ENCODE measurements at regions not wholly inside any gene's neighbourhood (a gene's known extent, or its start where the extent isn't known, plus 50 kb on each side); places are given as distances from the start of the nearest gene placed in this dataset.

DNA sequence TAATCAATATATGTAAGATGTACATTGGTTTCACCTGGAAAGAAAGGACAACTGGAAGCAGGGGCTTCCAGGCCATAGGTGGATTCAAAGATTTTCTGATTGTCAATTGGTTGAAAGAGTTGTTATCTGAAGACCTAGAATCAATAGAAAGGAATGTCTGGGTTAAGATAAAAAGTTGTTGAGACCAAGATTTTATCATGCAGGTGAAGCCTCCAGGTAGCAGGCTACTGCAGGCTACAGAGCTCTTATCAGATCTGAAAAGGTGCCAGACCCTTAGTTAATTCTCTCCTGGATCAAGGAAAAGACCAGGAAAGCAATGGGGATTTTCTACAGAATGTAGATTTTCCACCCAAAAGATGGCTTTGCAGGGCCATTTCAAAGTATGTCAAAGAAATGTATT lies 487.2 kb downstream of the BTBD3 start:
- TF ChIP-seq, protein P1, sequence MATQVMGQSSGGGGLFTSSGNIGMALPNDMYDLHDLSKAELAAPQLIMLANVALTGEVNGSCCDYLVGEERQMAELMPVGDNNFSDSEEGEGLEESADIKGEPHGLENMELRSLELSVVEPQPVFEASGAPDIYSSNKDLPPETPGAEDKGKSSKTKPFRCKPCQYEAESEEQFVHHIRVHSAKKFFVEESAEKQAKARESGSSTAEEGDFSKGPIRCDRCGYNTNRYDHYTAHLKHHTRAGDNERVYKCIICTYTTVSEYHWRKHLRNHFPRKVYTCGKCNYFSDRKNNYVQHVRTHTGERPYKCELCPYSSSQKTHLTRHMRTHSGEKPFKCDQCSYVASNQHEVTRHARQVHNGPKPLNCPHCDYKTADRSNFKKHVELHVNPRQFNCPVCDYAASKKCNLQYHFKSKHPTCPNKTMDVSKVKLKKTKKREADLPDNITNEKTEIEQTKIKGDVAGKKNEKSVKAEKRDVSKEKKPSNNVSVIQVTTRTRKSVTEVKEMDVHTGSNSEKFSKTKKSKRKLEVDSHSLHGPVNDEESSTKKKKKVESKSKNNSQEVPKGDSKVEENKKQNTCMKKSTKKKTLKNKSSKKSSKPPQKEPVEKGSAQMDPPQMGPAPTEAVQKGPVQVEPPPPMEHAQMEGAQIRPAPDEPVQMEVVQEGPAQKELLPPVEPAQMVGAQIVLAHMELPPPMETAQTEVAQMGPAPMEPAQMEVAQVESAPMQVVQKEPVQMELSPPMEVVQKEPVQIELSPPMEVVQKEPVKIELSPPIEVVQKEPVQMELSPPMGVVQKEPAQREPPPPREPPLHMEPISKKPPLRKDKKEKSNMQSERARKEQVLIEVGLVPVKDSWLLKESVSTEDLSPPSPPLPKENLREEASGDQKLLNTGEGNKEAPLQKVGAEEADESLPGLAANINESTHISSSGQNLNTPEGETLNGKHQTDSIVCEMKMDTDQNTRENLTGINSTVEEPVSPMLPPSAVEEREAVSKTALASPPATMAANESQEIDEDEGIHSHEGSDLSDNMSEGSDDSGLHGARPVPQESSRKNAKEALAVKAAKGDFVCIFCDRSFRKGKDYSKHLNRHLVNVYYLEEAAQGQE (IDR thresholded peaks at IDR 0.05): no peak
- no peak for TF ChIP-seq RAD21 (IDR thresholded peaks at IDR 0.05)
- TF ChIP-seq FOXA1 (IDR thresholded peaks at IDR 0.05): no peak
- TF ChIP-seq JUND (IDR thresholded peaks at IDR 0.05): no peak
- TF ChIP-seq NR2F2 (IDR thresholded peaks at IDR 0.05): no peak
- TF ChIP-seq, protein P2, sequence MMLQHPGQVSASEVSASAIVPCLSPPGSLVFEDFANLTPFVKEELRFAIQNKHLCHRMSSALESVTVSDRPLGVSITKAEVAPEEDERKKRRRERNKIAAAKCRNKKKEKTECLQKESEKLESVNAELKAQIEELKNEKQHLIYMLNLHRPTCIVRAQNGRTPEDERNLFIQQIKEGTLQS (IDR thresholded peaks at IDR 0.05): no peak
- no peak for TF ChIP-seq EGR1 (IDR thresholded peaks at IDR 0.05; ENCODE audit: low read depth in 2 of 2)
- TF ChIP-seq, protein P3, sequence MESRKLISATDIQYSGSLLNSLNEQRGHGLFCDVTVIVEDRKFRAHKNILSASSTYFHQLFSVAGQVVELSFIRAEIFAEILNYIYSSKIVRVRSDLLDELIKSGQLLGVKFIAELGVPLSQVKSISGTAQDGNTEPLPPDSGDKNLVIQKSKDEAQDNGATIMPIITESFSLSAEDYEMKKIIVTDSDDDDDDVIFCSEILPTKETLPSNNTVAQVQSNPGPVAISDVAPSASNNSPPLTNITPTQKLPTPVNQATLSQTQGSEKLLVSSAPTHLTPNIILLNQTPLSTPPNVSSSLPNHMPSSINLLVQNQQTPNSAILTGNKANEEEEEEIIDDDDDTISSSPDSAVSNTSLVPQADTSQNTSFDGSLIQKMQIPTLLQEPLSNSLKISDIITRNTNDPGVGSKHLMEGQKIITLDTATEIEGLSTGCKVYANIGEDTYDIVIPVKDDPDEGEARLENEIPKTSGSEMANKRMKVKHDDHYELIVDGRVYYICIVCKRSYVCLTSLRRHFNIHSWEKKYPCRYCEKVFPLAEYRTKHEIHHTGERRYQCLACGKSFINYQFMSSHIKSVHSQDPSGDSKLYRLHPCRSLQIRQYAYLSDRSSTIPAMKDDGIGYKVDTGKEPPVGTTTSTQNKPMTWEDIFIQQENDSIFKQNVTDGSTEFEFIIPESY (IDR thresholded peaks at IDR 0.05): no peak
- TF ChIP-seq SP1 (IDR thresholded peaks at IDR 0.05): no peak
- TF ChIP-seq YY1 (IDR thresholded peaks at IDR 0.05): no peak
- TF ChIP-seq, protein P4, sequence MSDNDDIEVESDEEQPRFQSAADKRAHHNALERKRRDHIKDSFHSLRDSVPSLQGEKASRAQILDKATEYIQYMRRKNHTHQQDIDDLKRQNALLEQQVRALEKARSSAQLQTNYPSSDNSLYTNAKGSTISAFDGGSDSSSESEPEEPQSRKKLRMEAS (IDR thresholded peaks at IDR 0.05): no peak
- no peak for TF ChIP-seq TAF1 (conservative IDR thresholded peaks at IDR 0.05)
- TF ChIP-seq GABPA (IDR thresholded peaks at IDR 0.05 in 1 of 2, conservative IDR thresholded peaks at IDR 0.05 in 1 of 2): no peak
- no peak for TF ChIP-seq FOXA2 (IDR thresholded peaks at IDR 0.05)
- TF ChIP-seq HNF4G (IDR thresholded peaks at IDR 0.05): no peak
- TF ChIP-seq RXRA (IDR thresholded peaks at IDR 0.05): no peak
- TF ChIP-seq, protein P5, sequence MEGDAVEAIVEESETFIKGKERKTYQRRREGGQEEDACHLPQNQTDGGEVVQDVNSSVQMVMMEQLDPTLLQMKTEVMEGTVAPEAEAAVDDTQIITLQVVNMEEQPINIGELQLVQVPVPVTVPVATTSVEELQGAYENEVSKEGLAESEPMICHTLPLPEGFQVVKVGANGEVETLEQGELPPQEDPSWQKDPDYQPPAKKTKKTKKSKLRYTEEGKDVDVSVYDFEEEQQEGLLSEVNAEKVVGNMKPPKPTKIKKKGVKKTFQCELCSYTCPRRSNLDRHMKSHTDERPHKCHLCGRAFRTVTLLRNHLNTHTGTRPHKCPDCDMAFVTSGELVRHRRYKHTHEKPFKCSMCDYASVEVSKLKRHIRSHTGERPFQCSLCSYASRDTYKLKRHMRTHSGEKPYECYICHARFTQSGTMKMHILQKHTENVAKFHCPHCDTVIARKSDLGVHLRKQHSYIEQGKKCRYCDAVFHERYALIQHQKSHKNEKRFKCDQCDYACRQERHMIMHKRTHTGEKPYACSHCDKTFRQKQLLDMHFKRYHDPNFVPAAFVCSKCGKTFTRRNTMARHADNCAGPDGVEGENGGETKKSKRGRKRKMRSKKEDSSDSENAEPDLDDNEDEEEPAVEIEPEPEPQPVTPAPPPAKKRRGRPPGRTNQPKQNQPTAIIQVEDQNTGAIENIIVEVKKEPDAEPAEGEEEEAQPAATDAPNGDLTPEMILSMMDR (IDR thresholded peaks at IDR 0.05; ENCODE audit: low read depth, low read length, missing input control): no peak
- TF ChIP-seq HNF4A (conservative IDR thresholded peaks at IDR 0.05): no peak
- Histone ChIP-seq H3K4me1 (ENCODE audit: control insufficient read depth in 4 of 4, insufficient read depth in 4 of 4, low read length in 3 of 4) (no peaks in the 10 kb centered on the region), H3K9ac (ENCODE audit: low read depth in 1 of 2, low read length in 2 of 2) (no peak overlapping the region), H3K36me3 (ENCODE audit: control insufficient read depth in 4 of 4, insufficient read depth in 3 of 4, low read depth in 1 of 4, low read length in 3 of 4) (no peaks in the 10 kb centered on the region), H3K27ac (ENCODE audit: low read depth in 1 of 2, low read length in 2 of 2) (no peak overlapping the region), H3K9me3 (ENCODE audit: control insufficient read depth in 4 of 4, low read length in 3 of 4) (peaks cover 2 to 11% (median 7%) of the 10 kb centered on the region in 4 donors), H3K27me3 (ENCODE audit: control insufficient read depth in 4 of 4, insufficient read depth in 4 of 4, low read length in 3 of 4) (no peaks in the 10 kb centered on the region), H3K4me3 (ENCODE audit: low read depth in 1 of 3, low read length in 3 of 3) (no peak overlapping the region)
- no peak for DNase-seq (ENCODE audit: low spot score)
